Mucosa of descending colon (tissue), 3 donors: ENCODE measurements at regions not wholly inside any gene's neighbourhood (a gene's known extent, or its start where the extent isn't known, plus 50 kb on each side); places are given as distances from the start of the nearest gene placed in this dataset.
"Not testable (repeated sequence)": the region's sequence is repeated elsewhere in the genome, so short reads cannot be mapped to it uniquely, and the experiment has no call there.

Source experiments
- ATAC-seq: fragments of 200-7000 bp; cut with Tn5 transposase; one replicate; pipeline ENCODE4 v1.9.1; 2020; ENCODE audit warnings: mild to moderate bottlenecking, moderate library complexity
- DNase-seq, 3 donors: peaks; one replicate each; pipeline ENCODE4 v3.0.0-alpha.2; 2020
- H3K36me3 ChIP-seq: fragments of 200-600 bp; one replicate; pipeline ENCODE4 v1.8.0; 2021; ENCODE audit warnings: low read depth, mild to moderate bottlenecking
- H3K4me1 ChIP-seq: fragments of 200-600 bp; one replicate; pipeline ENCODE4 v1.8.0; 2021; ENCODE audit warnings: low read depth, mild to moderate bottlenecking
- H3K4me3 ChIP-seq: fragments of 200-600 bp; one replicate; pipeline ENCODE4 v1.8.0; 2021; ENCODE audit warnings: mild to moderate bottlenecking
- H3K9me3 ChIP-seq: fragments of 200-600 bp; one replicate; pipeline ENCODE4 v1.8.0; 2021; ENCODE audit warnings: mild to moderate bottlenecking
- CTCF ChIP-seq: fragments of 200-600 bp; IDR thresholded peaks from one replicate; pipeline ENCODE4 v1.8.0; 2022; ENCODE audit warnings: antibody characterized with exemption, mild to moderate bottlenecking
- intact Hi-C, 2 donors: fragments of 100-400 bp; cut with DNase I in 1 of 2; cut with micrococcal nuclease in 1 of 2; formaldehyde crosslinking; loops; one replicate each; pipeline versions ENCODE4 v1.11.0 to v1.11.1; 2022; cut with DNase I, micrococcal nuclease
- donor health status: DM: no; HTN: no; CAD: no; lungs with moderate emphysema.
- donor health status: DM: no; HTN: no; CAD: no.
- donor health status: DM: no; HTN: yes; CAD: no.

GRCh38 chr2:34234823-34235222 lies 635.7 kb upstream of the FAM98A start:
- DNase-seq (no peak), ATAC-seq (no peak)
- H3K4me3 ChIP-seq = no peak overlapping the region
- H3K9me3 ChIP-seq = no peaks in the 10 kb centered on the region
- H3K4me1 ChIP-seq = no peaks in the 10 kb centered on the region
- no peaks in the 10 kb centered on the region for H3K36me3 ChIP-seq
- no peak for TF ChIP-seq CTCF
- intact Hi-C loops = no loop called here

GRCh38 chr2:34229998-34230397 lies 630.9 kb upstream of the FAM98A start:
- Histone ChIP-seq H3K9me3 (no peaks in the 10 kb centered on the region), H3K4me1 (no peaks in the 10 kb centered on the region), H3K4me3 (no peak overlapping the region), H3K36me3 (no peaks in the 10 kb centered on the region)
- ATAC-seq = no peak
- no peak for DNase-seq
- intact Hi-C loops = no loop called here
- TF ChIP-seq CTCF = no peak

GRCh38 chr2:34215174-34215573 lies 616.1 kb upstream of the FAM98A start:
- Histone ChIP-seq H3K4me1 (no peaks in the 10 kb centered on the region), H3K36me3 (no peaks in the 10 kb centered on the region), H3K4me3 (no peak overlapping the region), H3K9me3 (peaks cover 10% of the 10 kb centered on the region)
- intact Hi-C loops = no loop called here
- TF ChIP-seq CTCF = no peak
- ATAC-seq = no peak
- DNase-seq = no peak

- ATAC-seq, H3K4me3 ChIP-seq, intact Hi-C loops, H3K4me1 ChIP-seq, H3K36me3 ChIP-seq: not testable (repeated sequence)
- peak in 1 of 3 donors; percentile 1 for DNase-seq
- peaks cover 20% of the 10 kb centered on the region for H3K9me3 ChIP-seq
Observed at GRCh38 chr2:34210382-34210781, 611.3 kb upstream of the FAM98A start.

- no peak for TF ChIP-seq CTCF
- no peaks in the 10 kb centered on the region for H3K4me1 ChIP-seq
Observed at GRCh38 chr2:34204560-34204959, 605.5 kb upstream of the FAM98A start.

GRCh38 chr2:34201099-34201498 lies 602.0 kb upstream of the FAM98A start:
- intact Hi-C loops = no loop called here
- no peak overlapping the region for H3K4me3 ChIP-seq
- no peak for TF ChIP-seq CTCF
- ATAC-seq (no peak), DNase-seq (no peak)
- no peaks in the 10 kb centered on the region for H3K36me3 ChIP-seq
- H3K4me1 ChIP-seq = no peaks in the 10 kb centered on the region
- no peaks in the 10 kb centered on the region for H3K9me3 ChIP-seq

More at GRCh38 chr2:34204560-34204959, 605.5 kb upstream of the FAM98A start:
- Histone ChIP-seq H3K4me3 (no peak overlapping the region), H3K36me3 (no peaks in the 10 kb centered on the region), H3K9me3 (peaks cover 4% of the 10 kb centered on the region)
- DNase-seq (no peak), ATAC-seq (no peak)
- intact Hi-C loops = no loop called here
